Gastrocnemius medialis (tissue), 4 donors: ENCODE measurements at regions not wholly inside any gene's neighbourhood (a gene's known extent, or its start where the extent isn't known, plus 50 kb on each side); places are given as distances from the start of the nearest gene placed in this dataset.
A peak's percentile ranks its signal among the peaks of the same experiment; 100 is the strongest.

Experiments used
- ATAC-seq, 2 donors: fragments of 150-250 bp; one replicate each; pipeline ENCODE4 v1.9.1; 2016
- DNase-seq, 2 donors: peaks; one replicate each; pipeline ENCODE4 v3.0.0-alpha.2; 2019
- H3K27ac ChIP-seq, 4 donors: fragments of 200-600 bp; sonication (generic); 1 replicate in 1 of 4; 2 replicates in 3 of 4; pipeline ENCODE4 v1.5.1; 2016 to 2018; ENCODE audit warnings: mild to moderate bottlenecking in 2 of 4, moderate library complexity in 1 of 4
- H3K27me3 ChIP-seq, 3 donors: fragments of 200-600 bp; sonication (generic) in 2 of 3; 1 replicate in 1 of 3; 2 replicates in 2 of 3; pipeline versions ENCODE4 v1.5.1 to v1.6.0; 2016 to 2019; ENCODE audit warnings: mild to moderate bottlenecking in 1 of 3, moderate library complexity in 1 of 3
- H3K36me3 ChIP-seq, 2 donors: fragments of 200-600 bp; sonication (generic) in 1 of 2; one replicate each; pipeline ENCODE4 v1.5.1; 2017 to 2018
- H3K4me1 ChIP-seq, 2 donors: fragments of 200-600 bp; sonication (generic) in 1 of 2; one replicate each; pipeline ENCODE4 v1.5.1; 2016 to 2017; ENCODE audit warnings: mild to moderate bottlenecking in 2 of 2
- H3K4me3 ChIP-seq, 4 donors: fragments of 200-600 bp; sonication (generic) in 3 of 4; 1 replicate in 1 of 4; 2 replicates in 3 of 4; pipeline ENCODE4 v1.5.1; 2016 to 2019; ENCODE audit warnings: mild to moderate bottlenecking in 2 of 4
- H3K9me3 ChIP-seq, 3 donors: fragments of 200-600 bp; sonication (generic) in 2 of 3; 1 replicate in 1 of 3; 2 replicates in 2 of 3; pipeline ENCODE4 v1.5.1; 2016 to 2019
- CTCF ChIP-seq, 5 experiments: fragments of 450-650 bp in 3 of 5; fragments of 200-600 bp in 2 of 5; sonication (generic) in 2 of 5; IDR thresholded peaks in 4 of 5; conservative IDR thresholded peaks in 1 of 5; 1 replicate in 4 of 5; 2 replicates in 1 of 5; pipeline ENCODE4 v1.5.1; 2016 to 2019; ENCODE audit warnings: antibody characterized with exemption in 5 of 5, mild to moderate bottlenecking in 3 of 5, moderate library complexity in 3 of 5
- POLR2A ChIP-seq, 2 donors: fragments of 450-650 bp; IDR thresholded peaks; one replicate each; pipeline ENCODE4 v1.6.1; 2017; ENCODE audit warnings: antibody characterized with exemption in 2 of 2, mild to moderate bottlenecking in 2 of 2, moderate library complexity in 2 of 2
- in situ Hi-C, 4 donors: fragments of 200-750 bp; cut with MboI; loops; one replicate each; pipeline versions ENCODE4 v1.15.0 to v1.8.0; 2017; ENCODE audit warnings: low sequenced_read_pairs in 4 of 4
- intact Hi-C: fragments of 100-400 bp; cut with DNase I; formaldehyde crosslinking; loops from one replicate; pipeline ENCODE4 v1.15.1; 2023; ENCODE audit warnings: low total_unique reads

GRCh38 chr9:27880635-27881034, 307.4 kb upstream of the C9orf72 start:
- H3K27ac ChIP-seq = no peak overlapping the region
- H3K4me1 ChIP-seq = no peaks in the 10 kb centered on the region
- ATAC-seq (no peak), DNase-seq (no peak)
- no peak overlapping the region for H3K4me3 ChIP-seq
- H3K36me3 ChIP-seq = no peaks in the 10 kb centered on the region
- H3K27me3 ChIP-seq = no peaks in the 10 kb centered on the region
- H3K9me3 ChIP-seq = no peaks in the 10 kb centered on the region
- TF ChIP-seq POLR2A (IDR thresholded peaks at IDR 0.05) = no peak
- no peak for TF ChIP-seq CTCF (IDR thresholded peaks at IDR 0.05 in 4 of 5, conservative IDR thresholded peaks at IDR 0.05 in 1 of 5)
- intact Hi-C loops (no loop called here), in situ Hi-C loops (no loop called here)

- Histone ChIP-seq H3K27me3 (no peaks in the 10 kb centered on the region), H3K4me1 (no peaks in the 10 kb centered on the region), H3K36me3 (no peaks in the 10 kb centered on the region), H3K27ac (no peak overlapping the region), H3K9me3 (no peaks in the 10 kb centered on the region), H3K4me3 (no peak overlapping the region)
- DNase-seq (no peak), ATAC-seq (no peak)
- intact Hi-C loops = no loop called here
- in situ Hi-C loops = no loop called here
- peak in 2 of 5 experiments; percentile 22 to 51 for TF ChIP-seq CTCF (IDR thresholded peaks at IDR 0.05 in 4 of 5, conservative IDR thresholded peaks at IDR 0.05 in 1 of 5)
- TF ChIP-seq POLR2A (IDR thresholded peaks at IDR 0.05) = no peak
These were observed 315.5 kb upstream of the C9orf72 start for GRCh38 chr9:27888661-27889295.

- no peak for ATAC-seq
- in situ Hi-C loops (loop anchor here in 1 of 4 donors (25.0 kb wide), 1 partner anchor 88 kb away; no protein-coding TSS in a partner anchor), intact Hi-C loops (no loop called here)
- no peaks in the 10 kb centered on the region for H3K4me1 ChIP-seq
- TF ChIP-seq POLR2A (IDR thresholded peaks at IDR 0.05) (no peak), CTCF (IDR thresholded peaks at IDR 0.05 in 4 of 5, conservative IDR thresholded peaks at IDR 0.05 in 1 of 5) (no peak)
- H3K27me3 ChIP-seq = no peaks in the 10 kb centered on the region
- no peaks in the 10 kb centered on the region for H3K9me3 ChIP-seq
- no peaks in the 10 kb centered on the region for H3K36me3 ChIP-seq
- no peak for DNase-seq
- no peak overlapping the region for H3K4me3 ChIP-seq
- no peak overlapping the region for H3K27ac ChIP-seq
These were observed 351.2 kb upstream of the C9orf72 start for GRCh38 chr9:27924502-27924901.

- H3K27ac ChIP-seq = no peak overlapping the region
- no peaks in the 10 kb centered on the region for H3K36me3 ChIP-seq
- in situ Hi-C loops (no loop called here), intact Hi-C loops (no loop called here)
- no peaks in the 10 kb centered on the region for H3K4me1 ChIP-seq
- H3K4me3 ChIP-seq = no peak overlapping the region
- H3K27me3 ChIP-seq = no peaks in the 10 kb centered on the region
- DNase-seq (no peak), ATAC-seq (no peak)
- H3K9me3 ChIP-seq = no peaks in the 10 kb centered on the region
- TF ChIP-seq POLR2A (IDR thresholded peaks at IDR 0.05) (no peak), CTCF (IDR thresholded peaks at IDR 0.05 in 4 of 5, conservative IDR thresholded peaks at IDR 0.05 in 1 of 5) (no peak)
These were observed 352.5 kb upstream of the C9orf72 start for GRCh38 chr9:27925815-27926214.

GRCh38 chr9:27929841-27930240, 356.6 kb upstream of the C9orf72 start:
- in situ Hi-C loops = no loop called here
- no peaks in the 10 kb centered on the region for H3K4me1 ChIP-seq
- no peaks in the 10 kb centered on the region for H3K9me3 ChIP-seq
- DNase-seq = no peak
- TF ChIP-seq POLR2A (IDR thresholded peaks at IDR 0.05) (no peak), CTCF (IDR thresholded peaks at IDR 0.05 in 4 of 5, conservative IDR thresholded peaks at IDR 0.05 in 1 of 5) (no peak)
- ATAC-seq = no peak
- H3K4me3 ChIP-seq = no peak overlapping the region
- H3K27me3 ChIP-seq = no peaks in the 10 kb centered on the region
- no peak overlapping the region for H3K27ac ChIP-seq
- H3K36me3 ChIP-seq = no peaks in the 10 kb centered on the region
- intact Hi-C loops = no loop called here
